HEK293T (cell line): ENCODE measurements at regions not wholly inside any gene's neighbourhood (a gene's known extent, or its start where the extent isn't known, plus 50 kb on each side); places are given as distances from the start of the nearest gene placed in this dataset.
"Not testable (repeated sequence)": the region's sequence is repeated elsewhere in the genome, so short reads cannot be mapped to it uniquely, and the experiment has no call there.

ENCODE experiments used
- BHLHE40 ChIP-seq: fragments of 450-650 bp; IDR thresholded peaks from 2 replicates; pipeline ENCODE4 v1.6.1; 2016; ENCODE audit warnings: mild to moderate bottlenecking, moderate library complexity, borderline replicate concordance
- TF ChIP-seq, protein P1 (sequence below): fragments of 450-650 bp; IDR thresholded peaks from 2 replicates; pipeline ENCODE4 v1.6.1; 2016

DNA sequence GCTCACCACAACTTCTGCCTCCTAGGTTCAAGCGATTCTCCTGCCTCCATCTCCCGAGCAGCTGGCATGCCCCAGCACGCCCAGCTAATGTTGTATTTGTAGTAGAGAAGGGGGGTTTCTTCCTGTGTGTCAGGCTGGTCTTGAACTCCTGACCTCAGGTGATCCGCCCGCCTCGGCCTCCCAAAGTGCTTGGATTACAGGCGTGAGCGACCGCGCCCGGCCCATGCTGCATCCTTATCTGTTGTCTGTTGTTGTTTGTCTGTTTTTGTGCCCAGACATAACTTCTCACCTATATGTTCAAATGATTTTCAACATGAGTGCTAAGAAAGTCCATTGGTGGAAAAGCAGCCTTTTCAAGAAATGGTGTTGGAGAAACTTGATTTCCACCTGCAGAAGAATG, 113.0 kb upstream of the HMX1 start:
- TF ChIP-seq, protein P1, sequence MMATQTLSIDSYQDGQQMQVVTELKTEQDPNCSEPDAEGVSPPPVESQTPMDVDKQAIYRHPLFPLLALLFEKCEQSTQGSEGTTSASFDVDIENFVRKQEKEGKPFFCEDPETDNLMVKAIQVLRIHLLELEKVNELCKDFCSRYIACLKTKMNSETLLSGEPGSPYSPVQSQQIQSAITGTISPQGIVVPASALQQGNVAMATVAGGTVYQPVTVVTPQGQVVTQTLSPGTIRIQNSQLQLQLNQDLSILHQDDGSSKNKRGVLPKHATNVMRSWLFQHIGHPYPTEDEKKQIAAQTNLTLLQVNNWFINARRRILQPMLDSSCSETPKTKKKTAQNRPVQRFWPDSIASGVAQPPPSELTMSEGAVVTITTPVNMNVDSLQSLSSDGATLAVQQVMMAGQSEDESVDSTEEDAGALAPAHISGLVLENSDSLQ: not testable (repeated sequence)
- not testable (repeated sequence) for TF ChIP-seq BHLHE40
